ENCODE measurements at regions not wholly inside any gene's neighbourhood (a gene's known extent, or its start where the extent isn't known, plus 50 kb on each side); places are given as distances from the start of the nearest gene placed in this dataset.

- TF ChIP-seq, protein P1, sequence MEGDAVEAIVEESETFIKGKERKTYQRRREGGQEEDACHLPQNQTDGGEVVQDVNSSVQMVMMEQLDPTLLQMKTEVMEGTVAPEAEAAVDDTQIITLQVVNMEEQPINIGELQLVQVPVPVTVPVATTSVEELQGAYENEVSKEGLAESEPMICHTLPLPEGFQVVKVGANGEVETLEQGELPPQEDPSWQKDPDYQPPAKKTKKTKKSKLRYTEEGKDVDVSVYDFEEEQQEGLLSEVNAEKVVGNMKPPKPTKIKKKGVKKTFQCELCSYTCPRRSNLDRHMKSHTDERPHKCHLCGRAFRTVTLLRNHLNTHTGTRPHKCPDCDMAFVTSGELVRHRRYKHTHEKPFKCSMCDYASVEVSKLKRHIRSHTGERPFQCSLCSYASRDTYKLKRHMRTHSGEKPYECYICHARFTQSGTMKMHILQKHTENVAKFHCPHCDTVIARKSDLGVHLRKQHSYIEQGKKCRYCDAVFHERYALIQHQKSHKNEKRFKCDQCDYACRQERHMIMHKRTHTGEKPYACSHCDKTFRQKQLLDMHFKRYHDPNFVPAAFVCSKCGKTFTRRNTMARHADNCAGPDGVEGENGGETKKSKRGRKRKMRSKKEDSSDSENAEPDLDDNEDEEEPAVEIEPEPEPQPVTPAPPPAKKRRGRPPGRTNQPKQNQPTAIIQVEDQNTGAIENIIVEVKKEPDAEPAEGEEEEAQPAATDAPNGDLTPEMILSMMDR (IDR thresholded peaks at IDR 0.05) = no peak
- no peak for TF ChIP-seq POLR2A (IDR thresholded peaks at IDR 0.05)
Observed at GRCh38 chr5:5650949-5651348, 228.5 kb downstream of the ICE1 start.

Data from Peyer's patch (tissue), 4 donors.